HEK293T (cell line): ENCODE measurements at regions not wholly inside any gene's neighbourhood (a gene's known extent, or its start where the extent isn't known, plus 50 kb on each side); places are given as distances from the start of the nearest gene placed in this dataset.

Experiments
- ARNT ChIP-seq: fragments of 450-650 bp; IDR thresholded peaks from 2 replicates; pipeline ENCODE4 v1.6.1; 2017; ENCODE audit warnings: mild to moderate bottlenecking
- FOXK2 ChIP-seq: fragments of 450-650 bp; IDR thresholded peaks from 2 replicates; pipeline ENCODE4 v1.6.1; 2016; ENCODE audit warnings: mild to moderate bottlenecking
- FOXM1 ChIP-seq: fragments of 450-650 bp; IDR thresholded peaks from 2 replicates; pipeline ENCODE4 v1.6.1; 2017; ENCODE audit warnings: mild to moderate bottlenecking, borderline replicate concordance
- HDGF ChIP-seq: fragments of 450-650 bp; IDR thresholded peaks from 2 replicates; pipeline ENCODE4 v1.6.1; 2017; ENCODE audit warnings: antibody characterized with exemption, borderline replicate concordance
- L3MBTL2 ChIP-seq: fragments of 450-650 bp; conservative IDR thresholded peaks from 2 replicates; pipeline ENCODE4 v1.6.1; 2016; ENCODE audit warnings: mild to moderate bottlenecking
- NFRKB ChIP-seq: fragments of 450-650 bp; IDR thresholded peaks from 2 replicates; pipeline ENCODE4 v1.6.1; 2016; ENCODE audit warnings: mild to moderate bottlenecking, moderate library complexity
- SP1 ChIP-seq: fragments of 450-650 bp; IDR thresholded peaks from 2 replicates; pipeline ENCODE4 v1.6.1; 2017
- SUZ12 ChIP-seq: fragments of 450-650 bp; IDR thresholded peaks from 2 replicates; pipeline ENCODE4 v1.6.1; 2016; ENCODE audit warnings: mild to moderate bottlenecking
- TARDBP ChIP-seq: fragments of 450-650 bp; IDR thresholded peaks from 2 replicates; pipeline ENCODE4 v1.6.1; 2016
- ZNF384 ChIP-seq: fragments of 450-650 bp; IDR thresholded peaks from 2 replicates; pipeline ENCODE4 v1.6.1; 2016

- no peak for TF ChIP-seq SP1
- no peak for TF ChIP-seq FOXM1
- TF ChIP-seq FOXK2: no peak
- TF ChIP-seq ZNF384: no peak
- TF ChIP-seq L3MBTL2: no peak
- TF ChIP-seq HDGF: no peak
- TF ChIP-seq ARNT: no peak
- TF ChIP-seq TARDBP: no peak
- TF ChIP-seq NFRKB: no peak
- TF ChIP-seq SUZ12: no peak
Measured at GRCh38 chr22:48303369-48303725, 1524.3 kb downstream of the BRD1 start.
